SK-N-SH treated with all-trans-retinoic acid at 6 μM for 48 hours (cell line): ENCODE measurements at regions not wholly inside any gene's neighbourhood (a gene's known extent, or its start where the extent isn't known, plus 50 kb on each side); places are given as distances from the start of the nearest gene placed in this dataset.

ENCODE experiments used
- ATAC-seq: fragments of 200-7000 bp; cut with Tn5 transposase; 3 replicates; pipeline ENCODE4 v1.9.1; 2020; ENCODE audit warnings: mild to moderate bottlenecking, moderate library complexity
- ARNTL ChIP-seq: fragments of 450-650 bp; formaldehyde crosslinking; IDR thresholded peaks from 2 replicates; pipeline ENCODE4 v1.5.0; 2020; ENCODE audit warnings: low read depth, mild to moderate bottlenecking, moderate library complexity, borderline replicate concordance
- BACH2 ChIP-seq: fragments of 250-450 bp; sonication (Bioruptor Pico); IDR thresholded peaks from 2 replicates; pipeline ENCODE4 v1.9.0; 2021; ENCODE audit warnings: mild to moderate bottlenecking, borderline replicate concordance
- CSDC2 ChIP-seq: fragments of 250-450 bp; sonication (Bioruptor Pico); IDR thresholded peaks from 2 replicates; pipeline ENCODE4 v1.5.0; 2020; ENCODE audit warnings: mild to moderate bottlenecking, moderate library complexity
- ESRRG ChIP-seq: fragments of 250-450 bp; sonication (Bioruptor Pico); IDR thresholded peaks from 2 replicates; pipeline ENCODE4 v1.6.1; 2021; ENCODE audit warnings: mild to moderate bottlenecking
- GLIS3 ChIP-seq: fragments of 250-450 bp; sonication (Bioruptor Pico); IDR thresholded peaks from 2 replicates; pipeline ENCODE4 v1.5.0; 2020; ENCODE audit warnings: mild to moderate bottlenecking, moderate library complexity
- ISL1 ChIP-seq: fragments of 250-450 bp; sonication (Bioruptor Pico); IDR thresholded peaks from 2 replicates; pipeline ENCODE4 v2.1.2; 2022; ENCODE audit warnings: mild to moderate bottlenecking, moderate library complexity
- OSR1 ChIP-seq: fragments of 250-450 bp; sonication (Bioruptor Pico); IDR thresholded peaks from 2 replicates; pipeline ENCODE4 v1.8.0; 2022; ENCODE audit warnings: moderate library complexity, mild to moderate bottlenecking, inconsistent platforms
- PPARA ChIP-seq: fragments of 250-450 bp; sonication (Bioruptor Pico); IDR thresholded peaks from 2 replicates; pipeline ENCODE4 v1.5.0; 2020; ENCODE audit warnings: mild to moderate bottlenecking, borderline replicate concordance
- RARB ChIP-seq: fragments of 250-450 bp; sonication (Bioruptor Pico); IDR thresholded peaks from 2 replicates; pipeline ENCODE4 v1.8.0; 2021; ENCODE audit warnings: mild to moderate bottlenecking, moderate library complexity
- SNAI2 ChIP-seq: fragments of 250-450 bp; sonication (Bioruptor Pico); IDR thresholded peaks from 2 replicates; pipeline ENCODE4 v1.5.0; 2020; ENCODE audit warnings: mild to moderate bottlenecking, moderate library complexity
- TCF4 ChIP-seq: fragments of 250-450 bp; sonication (Bioruptor Pico); IDR thresholded peaks from 2 replicates; pipeline ENCODE4 v1.8.0; 2021; ENCODE audit warnings: mild to moderate bottlenecking, moderate library complexity, borderline replicate concordance
- TOX ChIP-seq: fragments of 250-450 bp; sonication (Bioruptor Pico); IDR thresholded peaks from 2 replicates; pipeline ENCODE4 v1.8.0; 2021; ENCODE audit warnings: mild to moderate bottlenecking, moderate library complexity, borderline replicate concordance
- ZFP30 ChIP-seq: fragments of 450-650 bp; formaldehyde crosslinking; IDR thresholded peaks from 2 replicates; pipeline ENCODE4 v1.5.0; 2022; ENCODE audit warnings: mild to moderate bottlenecking, moderate library complexity
- ZNF565 ChIP-seq: fragments of 450-650 bp; formaldehyde crosslinking; conservative IDR thresholded peaks from 2 replicates; pipeline ENCODE4 v1.5.0; 2020; ENCODE audit warnings: low read depth, mild to moderate bottlenecking, moderate library complexity
- ZNF70 ChIP-seq: fragments of 450-650 bp; formaldehyde crosslinking; IDR thresholded peaks from 2 replicates; pipeline ENCODE4 v1.5.0; 2020; ENCODE audit warnings: mild to moderate bottlenecking, moderate library complexity
- ZNF8 ChIP-seq: fragments of 450-650 bp; formaldehyde crosslinking; IDR thresholded peaks from 2 replicates; pipeline ENCODE4 v1.5.0; 2020; ENCODE audit warnings: mild to moderate bottlenecking, moderate library complexity
- TF ChIP-seq, protein P1 (sequence below): fragments of 250-450 bp; sonication (Bioruptor Pico); IDR thresholded peaks from 2 replicates; pipeline ENCODE4 v1.5.1; 2021; ENCODE audit warnings: mild to moderate bottlenecking, moderate library complexity
- TF ChIP-seq, protein P2 (sequence below): fragments of 250-450 bp; sonication (Bioruptor Pico); IDR thresholded peaks from 2 replicates; pipeline ENCODE4 v1.8.0; 2020; ENCODE audit warnings: mild to moderate bottlenecking, moderate library complexity, borderline replicate concordance
- TF ChIP-seq, protein P3 (sequence below): fragments of 250-450 bp; sonication (Bioruptor Pico); IDR thresholded peaks from 2 replicates; pipeline ENCODE4 v1.5.0; 2020; ENCODE audit warnings: mild to moderate bottlenecking, moderate library complexity
- TF ChIP-seq, protein P4 (sequence below): fragments of 250-450 bp; sonication (Bioruptor Pico); IDR thresholded peaks from 2 replicates; pipeline ENCODE4 v1.8.0; 2021; ENCODE audit warnings: low read depth, mild to moderate bottlenecking, moderate library complexity, borderline replicate concordance

DNA sequence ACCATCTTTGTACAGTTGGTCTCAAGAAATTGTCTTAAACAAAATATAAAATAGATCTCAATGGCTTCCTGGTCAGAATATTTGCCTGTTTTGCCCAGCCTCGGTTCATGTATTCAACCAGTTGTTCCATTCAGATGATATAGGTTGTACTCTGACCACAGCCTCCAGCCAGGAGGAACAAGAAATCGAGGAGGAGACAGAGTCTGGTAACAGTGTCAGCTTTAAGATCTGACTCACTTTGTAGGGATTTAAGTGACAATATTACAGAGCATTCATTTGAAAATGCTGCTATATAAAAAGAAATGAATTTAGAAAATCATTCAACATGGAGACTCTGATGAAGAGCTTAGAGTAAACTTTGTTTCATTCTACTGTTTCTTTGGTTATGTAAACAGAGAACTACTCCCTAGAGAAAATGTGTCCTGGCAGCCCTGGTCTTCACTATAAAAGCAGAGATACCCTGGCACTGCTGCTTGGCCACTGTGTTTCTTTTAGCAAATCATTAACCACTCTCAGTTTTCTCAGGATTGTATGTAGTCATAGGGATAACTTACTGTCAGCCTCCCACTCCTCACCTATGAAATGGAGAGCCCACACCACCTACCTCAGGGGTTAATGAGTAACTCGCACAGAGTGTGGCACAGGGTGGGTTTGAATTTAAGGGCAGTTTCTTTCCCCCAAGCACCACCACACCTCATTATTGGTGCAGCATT is 53.5 kb downstream of the PAGE2 start:
- TF ChIP-seq PPARA (CRISPR knock-in tag) (no peak), TCF4 (CRISPR knock-in tag) (no peak)
- ATAC-seq: no peak

DNA sequence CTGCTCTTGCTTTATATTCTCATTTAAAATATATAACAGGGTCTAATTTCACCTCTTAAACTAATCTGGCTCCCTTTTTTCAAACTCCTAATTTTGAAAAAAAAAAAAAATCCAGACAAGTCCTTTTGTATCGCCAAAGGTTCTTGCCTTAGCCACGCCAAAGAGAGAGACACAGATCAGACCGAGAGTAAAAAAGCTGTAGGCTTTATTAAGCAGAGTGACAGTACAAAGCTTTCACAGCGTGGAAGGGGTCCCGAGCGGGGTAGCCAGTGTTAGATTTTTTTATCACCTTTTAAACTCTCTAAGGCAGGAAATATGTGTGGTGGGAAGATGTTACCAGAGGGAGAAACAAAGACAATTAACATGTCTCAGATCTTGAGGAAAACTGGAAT is 54.1 kb downstream of the PAGE2 start:
- TF ChIP-seq ZNF70 (no peak), SNAI2 (CRISPR knock-in tag) (no peak), TCF4 (CRISPR knock-in tag) (no peak), ARNTL (CRISPR knock-in tag) (no peak), ESRRG (CRISPR knock-in tag) (no peak), CSDC2 (CRISPR knock-in tag) (no peak), BACH2 (CRISPR knock-in tag) (no peak)
- TF ChIP-seq, protein P1, sequence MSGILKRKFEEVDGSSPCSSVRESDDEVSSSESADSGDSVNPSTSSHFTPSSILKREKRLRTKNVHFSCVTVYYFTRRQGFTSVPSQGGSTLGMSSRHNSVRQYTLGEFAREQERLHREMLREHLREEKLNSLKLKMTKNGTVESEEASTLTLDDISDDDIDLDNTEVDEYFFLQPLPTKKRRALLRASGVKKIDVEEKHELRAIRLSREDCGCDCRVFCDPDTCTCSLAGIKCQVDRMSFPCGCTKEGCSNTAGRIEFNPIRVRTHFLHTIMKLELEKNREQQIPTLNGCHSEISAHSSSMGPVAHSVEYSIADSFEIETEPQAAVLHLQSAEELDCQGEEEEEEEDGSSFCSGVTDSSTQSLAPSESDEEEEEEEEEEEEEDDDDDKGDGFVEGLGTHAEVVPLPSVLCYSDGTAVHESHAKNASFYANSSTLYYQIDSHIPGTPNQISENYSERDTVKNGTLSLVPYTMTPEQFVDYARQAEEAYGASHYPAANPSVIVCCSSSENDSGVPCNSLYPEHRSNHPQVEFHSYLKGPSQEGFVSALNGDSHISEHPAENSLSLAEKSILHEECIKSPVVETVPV (CRISPR knock-in tag): no peak
- TF ChIP-seq, protein P2, sequence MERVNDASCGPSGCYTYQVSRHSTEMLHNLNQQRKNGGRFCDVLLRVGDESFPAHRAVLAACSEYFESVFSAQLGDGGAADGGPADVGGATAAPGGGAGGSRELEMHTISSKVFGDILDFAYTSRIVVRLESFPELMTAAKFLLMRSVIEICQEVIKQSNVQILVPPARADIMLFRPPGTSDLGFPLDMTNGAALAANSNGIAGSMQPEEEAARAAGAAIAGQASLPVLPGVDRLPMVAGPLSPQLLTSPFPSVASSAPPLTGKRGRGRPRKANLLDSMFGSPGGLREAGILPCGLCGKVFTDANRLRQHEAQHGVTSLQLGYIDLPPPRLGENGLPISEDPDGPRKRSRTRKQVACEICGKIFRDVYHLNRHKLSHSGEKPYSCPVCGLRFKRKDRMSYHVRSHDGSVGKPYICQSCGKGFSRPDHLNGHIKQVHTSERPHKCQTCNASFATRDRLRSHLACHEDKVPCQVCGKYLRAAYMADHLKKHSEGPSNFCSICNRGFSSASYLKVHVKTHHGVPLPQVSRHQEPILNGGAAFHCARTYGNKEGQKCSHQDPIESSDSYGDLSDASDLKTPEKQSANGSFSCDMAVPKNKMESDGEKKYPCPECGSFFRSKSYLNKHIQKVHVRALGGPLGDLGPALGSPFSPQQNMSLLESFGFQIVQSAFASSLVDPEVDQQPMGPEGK: no peak
- TF ChIP-seq, protein P3, sequence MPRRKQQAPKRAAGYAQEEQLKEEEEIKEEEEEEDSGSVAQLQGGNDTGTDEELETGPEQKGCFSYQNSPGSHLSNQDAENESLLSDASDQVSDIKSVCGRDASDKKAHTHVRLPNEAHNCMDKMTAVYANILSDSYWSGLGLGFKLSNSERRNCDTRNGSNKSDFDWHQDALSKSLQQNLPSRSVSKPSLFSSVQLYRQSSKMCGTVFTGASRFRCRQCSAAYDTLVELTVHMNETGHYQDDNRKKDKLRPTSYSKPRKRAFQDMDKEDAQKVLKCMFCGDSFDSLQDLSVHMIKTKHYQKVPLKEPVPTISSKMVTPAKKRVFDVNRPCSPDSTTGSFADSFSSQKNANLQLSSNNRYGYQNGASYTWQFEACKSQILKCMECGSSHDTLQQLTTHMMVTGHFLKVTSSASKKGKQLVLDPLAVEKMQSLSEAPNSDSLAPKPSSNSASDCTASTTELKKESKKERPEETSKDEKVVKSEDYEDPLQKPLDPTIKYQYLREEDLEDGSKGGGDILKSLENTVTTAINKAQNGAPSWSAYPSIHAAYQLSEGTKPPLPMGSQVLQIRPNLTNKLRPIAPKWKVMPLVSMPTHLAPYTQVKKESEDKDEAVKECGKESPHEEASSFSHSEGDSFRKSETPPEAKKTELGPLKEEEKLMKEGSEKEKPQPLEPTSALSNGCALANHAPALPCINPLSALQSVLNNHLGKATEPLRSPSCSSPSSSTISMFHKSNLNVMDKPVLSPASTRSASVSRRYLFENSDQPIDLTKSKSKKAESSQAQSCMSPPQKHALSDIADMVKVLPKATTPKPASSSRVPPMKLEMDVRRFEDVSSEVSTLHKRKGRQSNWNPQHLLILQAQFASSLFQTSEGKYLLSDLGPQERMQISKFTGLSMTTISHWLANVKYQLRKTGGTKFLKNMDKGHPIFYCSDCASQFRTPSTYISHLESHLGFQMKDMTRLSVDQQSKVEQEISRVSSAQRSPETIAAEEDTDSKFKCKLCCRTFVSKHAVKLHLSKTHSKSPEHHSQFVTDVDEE: no peak
- ATAC-seq: no peak

DNA sequence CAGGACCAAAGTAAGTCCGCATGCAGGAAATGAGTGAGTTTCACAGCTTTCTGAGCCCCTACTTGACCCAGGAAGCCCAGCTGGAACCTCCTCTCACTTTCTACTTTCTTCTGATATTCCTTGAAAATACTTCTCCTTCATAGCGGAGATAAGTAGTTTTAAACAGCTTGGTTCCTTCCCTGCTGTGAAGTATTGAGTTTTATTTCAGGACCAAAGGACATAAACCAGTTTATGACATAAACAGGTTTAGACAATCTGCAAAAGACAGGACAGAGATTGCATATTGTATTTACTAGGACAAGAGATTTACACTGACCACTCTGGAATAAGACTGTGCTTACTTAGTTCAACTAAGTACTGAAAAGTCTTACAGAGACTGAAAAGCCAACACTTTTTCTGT is 54.8 kb downstream of the PAGE2 start:
- TF ChIP-seq GLIS3 (no peak), BACH2 (CRISPR knock-in tag) (no peak), ISL1 (CRISPR knock-in tag) (no peak), PPARA (CRISPR knock-in tag) (no peak), ZFP30 (CRISPR knock-in tag) (no peak), TOX (CRISPR knock-in tag) (no peak)
- TF ChIP-seq, protein P1 (CRISPR knock-in tag): no peak
- TF ChIP-seq, protein P3: no peak

DNA sequence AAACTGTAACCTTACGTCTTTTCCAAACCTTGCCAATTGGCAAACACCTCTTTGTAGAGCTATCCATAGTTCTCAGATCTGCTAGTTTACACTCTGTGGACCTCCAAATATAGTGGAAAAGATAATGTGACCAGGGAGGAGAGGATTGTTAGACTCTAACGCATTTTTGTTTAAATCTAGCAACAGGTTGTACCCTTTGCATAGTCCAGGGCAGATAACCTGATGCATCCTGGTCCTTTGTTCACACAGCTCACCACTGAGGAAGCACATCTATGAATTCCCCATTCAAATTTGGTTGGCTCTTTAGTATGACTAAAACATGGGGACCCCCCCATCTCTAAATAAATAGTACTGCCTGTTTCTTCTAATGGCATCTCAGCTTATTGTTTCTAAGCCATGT is 55.9 kb downstream of the PAGE2 start:
- ATAC-seq: no peak
- TF ChIP-seq ZNF8 (no peak), ZNF565 (CRISPR knock-in tag) (no peak), OSR1 (CRISPR knock-in tag) (no peak), RARB (CRISPR knock-in tag) (no peak), GLIS3 (no peak), PPARA (CRISPR knock-in tag) (no peak)
- TF ChIP-seq, protein P4, sequence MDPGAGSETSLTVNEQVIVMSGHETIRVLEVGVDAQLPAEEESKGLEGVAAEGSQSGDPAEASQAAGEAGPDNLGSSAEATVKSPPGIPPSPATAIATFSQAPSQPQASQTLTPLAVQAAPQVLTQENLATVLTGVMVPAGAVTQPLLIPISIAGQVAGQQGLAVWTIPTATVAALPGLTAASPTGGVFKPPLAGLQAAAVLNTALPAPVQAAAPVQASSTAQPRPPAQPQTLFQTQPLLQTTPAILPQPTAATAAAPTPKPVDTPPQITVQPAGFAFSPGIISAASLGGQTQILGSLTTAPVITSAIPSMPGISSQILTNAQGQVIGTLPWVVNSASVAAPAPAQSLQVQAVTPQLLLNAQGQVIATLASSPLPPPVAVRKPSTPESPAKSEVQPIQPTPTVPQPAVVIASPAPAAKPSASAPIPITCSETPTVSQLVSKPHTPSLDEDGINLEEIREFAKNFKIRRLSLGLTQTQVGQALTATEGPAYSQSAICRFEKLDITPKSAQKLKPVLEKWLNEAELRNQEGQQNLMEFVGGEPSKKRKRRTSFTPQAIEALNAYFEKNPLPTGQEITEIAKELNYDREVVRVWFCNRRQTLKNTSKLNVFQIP (CRISPR knock-in tag): no peak
- TF ChIP-seq, protein P2: no peak

More for the DNA sequence above, 54.8 kb downstream of the PAGE2 start:
- no peak for ATAC-seq
